ENCODE measurements at regions not wholly inside any gene's neighbourhood (a gene's known extent, or its start where the extent isn't known, plus 50 kb on each side); places are given as distances from the start of the nearest gene placed in this dataset.

DNA sequence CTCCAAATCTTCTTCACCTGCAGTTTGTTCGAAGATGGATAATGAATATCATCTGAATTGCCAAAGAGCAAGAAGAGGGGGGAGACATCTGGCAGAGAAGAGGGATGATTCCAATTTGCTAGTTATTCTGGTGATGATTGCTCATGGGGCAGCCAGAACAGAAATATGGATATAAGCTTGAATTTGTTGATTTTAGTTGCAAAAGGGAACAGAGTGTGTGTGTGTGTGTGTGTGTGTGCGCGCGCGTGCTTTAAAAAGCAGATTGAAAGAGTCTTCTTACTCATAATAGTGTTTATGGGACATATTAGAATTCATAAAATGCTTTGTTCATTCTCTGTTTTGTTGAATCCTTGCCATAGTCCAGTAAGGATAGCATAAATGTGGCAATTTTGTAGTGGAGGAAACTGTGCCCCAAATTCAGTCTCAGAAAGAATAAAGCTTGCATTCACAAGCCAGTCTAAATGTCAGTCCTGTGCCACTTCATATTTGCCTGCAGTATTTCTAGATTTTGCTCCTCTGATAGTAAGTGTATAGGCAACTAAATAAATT, 436.3 kb upstream of the KLF4 start:
- H3K27ac ChIP-seq (ENCODE audit: extremely low read length, insufficient read depth, low read length) = no peak overlapping the region
- DNase-seq (ENCODE audit: low spot score) (no peak), FAIRE-seq (no peak), ATAC-seq (no peak)
- H2AFZ ChIP-seq (ENCODE audit: low read length) = no peak overlapping the region
- BruUV-seq (replicated peaks) = no TSS peak
- no peak overlapping the region for H3K4me3 ChIP-seq (replicated peaks in 1 of 3; ENCODE audit: insufficient read depth in 1 of 3, low read depth in 2 of 3, low read length in 3 of 3)
- no peaks in the 10 kb centered on the region for H3K27me3 ChIP-seq (ENCODE audit: control insufficient read depth in 1 of 2, insufficient read depth in 2 of 2, low read length in 2 of 2)
- 84% methylated on average over 5 of the region's 5 CpGs for WGBS (ENCODE audit: low lambda C conversion rate)
- CTCF ChIA-PET (ENCODE audit: low intra/inter-chr PET ratio, low total read pairs) = no interaction called here
- H4K20me1 ChIP-seq (ENCODE audit: insufficient read depth, low read length) = no peaks in the 10 kb centered on the region
- intact Hi-C loops (cut with micrococcal nuclease; ENCODE audit: unreplicated experiment) (no loop called here), in situ Hi-C loops (cut with HindIII; ENCODE audit: extremely low pct_ligation_motif_present, low pct_unique_long_range_greater_than_20kb) (no loop called here)
- H3K9me3 ChIP-seq (ENCODE audit: low read length) = no peaks in the 10 kb centered on the region
- TF ChIP-seq MEIS1 (CRISPR knock-in tag; IDR thresholded peaks at IDR 0.05; ENCODE audit: borderline replicate concordance) (no peak), ZSCAN20 (CRISPR knock-in tag; IDR thresholded peaks at IDR 0.05; ENCODE audit: borderline replicate concordance) (no peak), ZNF816 (CRISPR knock-in tag; IDR thresholded peaks at IDR 0.05; ENCODE audit: borderline replicate concordance) (no peak)
- H3K4me1 ChIP-seq (ENCODE audit: insufficient read depth, low read length) = no peaks in the 10 kb centered on the region
- no peaks in the 10 kb centered on the region for H3K36me3 ChIP-seq (replicated peaks in 1 of 2; ENCODE audit: control insufficient read depth in 1 of 2, insufficient read depth in 2 of 2, low read length in 2 of 2)
- H3K9ac ChIP-seq (ENCODE audit: insufficient read depth, low read depth, low read length) = no peak overlapping the region
- POLR2A ChIA-PET = no interaction called here
- H3K79me2 ChIP-seq (ENCODE audit: insufficient read depth, low read length) = no peaks in the 10 kb centered on the region
- H3K4me2 ChIP-seq (ENCODE audit: low read depth, low read length) = no peak overlapping the region

DNA sequence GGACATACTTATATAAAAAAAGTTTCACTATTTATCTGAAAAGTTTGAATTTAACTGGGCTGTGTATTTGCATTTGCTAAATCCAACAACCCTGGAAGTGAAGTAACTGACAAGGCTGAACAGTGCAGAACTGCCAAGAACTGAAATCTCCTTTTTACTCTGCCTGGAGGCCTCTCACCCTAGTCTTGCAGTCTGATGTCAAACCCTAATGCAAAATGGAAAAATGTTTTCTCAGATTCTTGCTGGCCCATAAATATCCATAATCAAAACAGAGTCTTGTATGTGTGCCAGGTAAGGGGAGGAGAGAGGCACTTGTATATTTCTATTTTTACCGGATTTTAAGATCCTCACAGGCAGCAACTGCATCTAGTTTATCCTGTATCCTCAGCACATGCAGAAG, 432.7 kb upstream of the KLF4 start:
- Histone ChIP-seq H3K4me1 (ENCODE audit: insufficient read depth, low read length) (no peaks in the 10 kb centered on the region), H3K9me3 (ENCODE audit: low read length) (no peaks in the 10 kb centered on the region), H3K27ac (ENCODE audit: extremely low read length, insufficient read depth, low read length) (no peak overlapping the region), H3K36me3 (replicated peaks in 1 of 2; ENCODE audit: control insufficient read depth in 1 of 2, insufficient read depth in 2 of 2, low read length in 2 of 2) (no peaks in the 10 kb centered on the region), H4K20me1 (ENCODE audit: insufficient read depth, low read length) (no peaks in the 10 kb centered on the region), H3K4me2 (ENCODE audit: low read depth, low read length) (no peak overlapping the region), H2AFZ (ENCODE audit: low read length) (no peak overlapping the region), H3K79me2 (ENCODE audit: insufficient read depth, low read length) (no peaks in the 10 kb centered on the region), H3K27me3 (ENCODE audit: control insufficient read depth in 1 of 2, insufficient read depth in 2 of 2, low read length in 2 of 2) (no peaks in the 10 kb centered on the region), H3K9ac (ENCODE audit: insufficient read depth, low read depth, low read length) (no peak overlapping the region), H3K4me3 (replicated peaks in 1 of 3; ENCODE audit: insufficient read depth in 1 of 3, low read depth in 2 of 3, low read length in 3 of 3) (no peak overlapping the region)
- FAIRE-seq (no peak), DNase-seq (ENCODE audit: low spot score) (no peak), ATAC-seq (no peak)
- POLR2A ChIA-PET = no interaction called here
- BruUV-seq (replicated peaks) = no TSS peak
- 0% methylated on average over 1 of the region's 1 CpG for WGBS (ENCODE audit: low lambda C conversion rate)
- CTCF ChIA-PET (ENCODE audit: low intra/inter-chr PET ratio, low total read pairs) = no interaction called here
- intact Hi-C loops (cut with micrococcal nuclease; ENCODE audit: unreplicated experiment) (no loop called here), in situ Hi-C loops (cut with HindIII; ENCODE audit: extremely low pct_ligation_motif_present, low pct_unique_long_range_greater_than_20kb) (no loop called here)
- TF ChIP-seq, protein P1, sequence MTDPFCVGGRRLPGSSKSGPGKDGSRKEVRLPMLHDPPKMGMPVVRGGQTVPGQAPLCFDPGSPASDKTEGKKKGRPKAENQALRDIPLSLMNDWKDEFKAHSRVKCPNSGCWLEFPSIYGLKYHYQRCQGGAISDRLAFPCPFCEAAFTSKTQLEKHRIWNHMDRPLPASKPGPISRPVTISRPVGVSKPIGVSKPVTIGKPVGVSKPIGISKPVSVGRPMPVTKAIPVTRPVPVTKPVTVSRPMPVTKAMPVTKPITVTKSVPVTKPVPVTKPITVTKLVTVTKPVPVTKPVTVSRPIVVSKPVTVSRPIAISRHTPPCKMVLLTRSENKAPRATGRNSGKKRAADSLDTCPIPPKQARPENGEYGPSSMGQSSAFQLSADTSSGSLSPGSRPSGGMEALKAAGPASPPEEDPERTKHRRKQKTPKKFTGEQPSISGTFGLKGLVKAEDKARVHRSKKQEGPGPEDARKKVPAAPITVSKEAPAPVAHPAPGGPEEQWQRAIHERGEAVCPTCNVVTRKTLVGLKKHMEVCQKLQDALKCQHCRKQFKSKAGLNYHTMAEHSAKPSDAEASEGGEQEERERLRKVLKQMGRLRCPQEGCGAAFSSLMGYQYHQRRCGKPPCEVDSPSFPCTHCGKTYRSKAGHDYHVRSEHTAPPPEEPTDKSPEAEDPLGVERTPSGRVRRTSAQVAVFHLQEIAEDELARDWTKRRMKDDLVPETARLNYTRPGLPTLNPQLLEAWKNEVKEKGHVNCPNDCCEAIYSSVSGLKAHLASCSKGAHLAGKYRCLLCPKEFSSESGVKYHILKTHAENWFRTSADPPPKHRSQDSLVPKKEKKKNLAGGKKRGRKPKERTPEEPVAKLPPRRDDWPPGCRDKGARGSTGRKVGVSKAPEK (CRISPR knock-in tag; IDR thresholded peaks at IDR 0.05; ENCODE audit: borderline replicate concordance) = no peak
- TF ChIP-seq ZNF883 (CRISPR knock-in tag; IDR thresholded peaks at IDR 0.05; ENCODE audit: not compliant biosample characterization) (no peak), PAF1 (CRISPR knock-in tag; IDR thresholded peaks at IDR 0.05) (no peak), BRCA1 (CRISPR knock-in tag; IDR thresholded peaks at IDR 0.05) (no peak), SAFB2 (CRISPR knock-in tag; IDR thresholded peaks at IDR 0.05; ENCODE audit: borderline replicate concordance, low read depth) (no peak)
- TF ChIP-seq, protein P2, sequence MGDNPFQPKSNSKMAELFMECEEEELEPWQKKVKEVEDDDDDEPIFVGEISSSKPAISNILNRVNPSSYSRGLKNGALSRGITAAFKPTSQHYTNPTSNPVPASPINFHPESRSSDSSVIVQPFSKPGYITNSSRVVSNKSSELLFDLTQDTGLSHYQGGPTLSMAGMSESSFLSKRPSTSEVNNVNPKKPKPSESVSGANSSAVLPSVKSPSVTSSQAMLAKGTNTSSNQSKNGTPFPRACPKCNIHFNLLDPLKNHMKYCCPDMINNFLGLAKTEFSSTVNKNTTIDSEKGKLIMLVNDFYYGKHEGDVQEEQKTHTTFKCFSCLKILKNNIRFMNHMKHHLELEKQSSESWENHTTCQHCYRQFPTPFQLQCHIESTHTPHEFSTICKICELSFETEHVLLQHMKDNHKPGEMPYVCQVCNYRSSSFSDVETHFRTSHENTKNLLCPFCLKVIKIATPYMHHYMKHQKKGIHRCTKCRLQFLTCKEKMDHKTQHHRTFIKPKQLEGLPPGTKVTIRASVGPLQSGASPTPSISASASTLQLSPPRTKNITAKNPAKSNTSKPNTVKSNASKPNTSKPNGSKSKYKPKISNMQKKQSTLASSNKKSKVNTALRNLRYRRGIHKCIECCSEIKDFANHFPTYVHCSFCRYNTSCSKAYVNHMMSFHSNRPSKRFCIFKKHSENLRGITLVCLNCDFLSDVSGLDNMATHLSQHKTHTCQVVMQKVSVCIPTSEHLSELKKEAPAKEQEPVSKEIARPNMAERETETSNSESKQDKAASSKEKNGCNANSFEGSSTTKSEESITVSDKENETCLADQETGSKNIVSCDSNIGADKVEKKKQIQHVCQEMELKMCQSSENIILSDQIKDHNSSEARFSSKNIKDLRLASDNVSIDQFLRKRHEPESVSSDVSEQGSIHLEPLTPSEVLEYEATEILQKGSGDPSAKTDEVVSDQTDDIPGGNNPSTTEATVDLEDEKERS (CRISPR knock-in tag; IDR thresholded peaks at IDR 0.05) = no peak
- TF ChIP-seq, protein P3, sequence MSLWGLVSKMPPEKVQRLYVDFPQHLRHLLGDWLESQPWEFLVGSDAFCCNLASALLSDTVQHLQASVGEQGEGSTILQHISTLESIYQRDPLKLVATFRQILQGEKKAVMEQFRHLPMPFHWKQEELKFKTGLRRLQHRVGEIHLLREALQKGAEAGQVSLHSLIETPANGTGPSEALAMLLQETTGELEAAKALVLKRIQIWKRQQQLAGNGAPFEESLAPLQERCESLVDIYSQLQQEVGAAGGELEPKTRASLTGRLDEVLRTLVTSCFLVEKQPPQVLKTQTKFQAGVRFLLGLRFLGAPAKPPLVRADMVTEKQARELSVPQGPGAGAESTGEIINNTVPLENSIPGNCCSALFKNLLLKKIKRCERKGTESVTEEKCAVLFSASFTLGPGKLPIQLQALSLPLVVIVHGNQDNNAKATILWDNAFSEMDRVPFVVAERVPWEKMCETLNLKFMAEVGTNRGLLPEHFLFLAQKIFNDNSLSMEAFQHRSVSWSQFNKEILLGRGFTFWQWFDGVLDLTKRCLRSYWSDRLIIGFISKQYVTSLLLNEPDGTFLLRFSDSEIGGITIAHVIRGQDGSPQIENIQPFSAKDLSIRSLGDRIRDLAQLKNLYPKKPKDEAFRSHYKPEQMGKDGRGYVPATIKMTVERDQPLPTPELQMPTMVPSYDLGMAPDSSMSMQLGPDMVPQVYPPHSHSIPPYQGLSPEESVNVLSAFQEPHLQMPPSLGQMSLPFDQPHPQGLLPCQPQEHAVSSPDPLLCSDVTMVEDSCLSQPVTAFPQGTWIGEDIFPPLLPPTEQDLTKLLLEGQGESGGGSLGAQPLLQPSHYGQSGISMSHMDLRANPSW (CRISPR knock-in tag; IDR thresholded peaks at IDR 0.05; ENCODE audit: borderline replicate concordance) = no peak

All from HepG2 (cell line).